Gastrocnemius medialis (tissue), 4 donors: ENCODE measurements at regions not wholly inside any gene's neighbourhood (a gene's known extent, or its start where the extent isn't known, plus 50 kb on each side); places are given as distances from the start of the nearest gene placed in this dataset.

Source experiments
- ATAC-seq, 2 donors: fragments of 150-250 bp; one replicate each; pipeline ENCODE4 v1.9.1; 2016
- DNase-seq, 2 donors: peaks; one replicate each; pipeline ENCODE4 v3.0.0-alpha.2; 2019
- H3K27ac ChIP-seq, 4 donors: fragments of 200-600 bp; sonication (generic); 1 replicate in 1 of 4; 2 replicates in 3 of 4; pipeline ENCODE4 v1.5.1; 2016 to 2018; ENCODE audit warnings: mild to moderate bottlenecking in 2 of 4, moderate library complexity in 1 of 4
- H3K27me3 ChIP-seq, 3 donors: fragments of 200-600 bp; sonication (generic) in 2 of 3; 1 replicate in 1 of 3; 2 replicates in 2 of 3; pipeline versions ENCODE4 v1.5.1 to v1.6.0; 2016 to 2019; ENCODE audit warnings: mild to moderate bottlenecking in 1 of 3, moderate library complexity in 1 of 3
- H3K36me3 ChIP-seq, 2 donors: fragments of 200-600 bp; sonication (generic) in 1 of 2; one replicate each; pipeline ENCODE4 v1.5.1; 2017 to 2018
- H3K4me1 ChIP-seq, 2 donors: fragments of 200-600 bp; sonication (generic) in 1 of 2; one replicate each; pipeline ENCODE4 v1.5.1; 2016 to 2017; ENCODE audit warnings: mild to moderate bottlenecking in 2 of 2
- H3K4me3 ChIP-seq, 4 donors: fragments of 200-600 bp; sonication (generic) in 3 of 4; 1 replicate in 1 of 4; 2 replicates in 3 of 4; pipeline ENCODE4 v1.5.1; 2016 to 2019; ENCODE audit warnings: mild to moderate bottlenecking in 2 of 4
- H3K9me3 ChIP-seq, 3 donors: fragments of 200-600 bp; sonication (generic) in 2 of 3; 1 replicate in 1 of 3; 2 replicates in 2 of 3; pipeline ENCODE4 v1.5.1; 2016 to 2019
- POLR2A ChIP-seq, 2 donors: fragments of 450-650 bp; IDR thresholded peaks; one replicate each; pipeline ENCODE4 v1.6.1; 2017; ENCODE audit warnings: antibody characterized with exemption in 2 of 2, mild to moderate bottlenecking in 2 of 2, moderate library complexity in 2 of 2
- in situ Hi-C, 4 donors: fragments of 200-750 bp; cut with MboI; loops; one replicate each; pipeline versions ENCODE4 v1.15.0 to v1.8.0; 2017; ENCODE audit warnings: low sequenced_read_pairs in 4 of 4
- intact Hi-C: fragments of 100-400 bp; cut with DNase I; formaldehyde crosslinking; loops from one replicate; pipeline ENCODE4 v1.15.1; 2023; ENCODE audit warnings: low total_unique reads
- TF ChIP-seq, protein P1 (sequence below), 5 experiments: fragments of 450-650 bp in 3 of 5; fragments of 200-600 bp in 2 of 5; sonication (generic) in 2 of 5; IDR thresholded peaks in 4 of 5; conservative IDR thresholded peaks in 1 of 5; 1 replicate in 4 of 5; 2 replicates in 1 of 5; pipeline ENCODE4 v1.5.1; 2016 to 2019; ENCODE audit warnings: antibody characterized with exemption in 5 of 5, mild to moderate bottlenecking in 3 of 5, moderate library complexity in 3 of 5

DNA sequence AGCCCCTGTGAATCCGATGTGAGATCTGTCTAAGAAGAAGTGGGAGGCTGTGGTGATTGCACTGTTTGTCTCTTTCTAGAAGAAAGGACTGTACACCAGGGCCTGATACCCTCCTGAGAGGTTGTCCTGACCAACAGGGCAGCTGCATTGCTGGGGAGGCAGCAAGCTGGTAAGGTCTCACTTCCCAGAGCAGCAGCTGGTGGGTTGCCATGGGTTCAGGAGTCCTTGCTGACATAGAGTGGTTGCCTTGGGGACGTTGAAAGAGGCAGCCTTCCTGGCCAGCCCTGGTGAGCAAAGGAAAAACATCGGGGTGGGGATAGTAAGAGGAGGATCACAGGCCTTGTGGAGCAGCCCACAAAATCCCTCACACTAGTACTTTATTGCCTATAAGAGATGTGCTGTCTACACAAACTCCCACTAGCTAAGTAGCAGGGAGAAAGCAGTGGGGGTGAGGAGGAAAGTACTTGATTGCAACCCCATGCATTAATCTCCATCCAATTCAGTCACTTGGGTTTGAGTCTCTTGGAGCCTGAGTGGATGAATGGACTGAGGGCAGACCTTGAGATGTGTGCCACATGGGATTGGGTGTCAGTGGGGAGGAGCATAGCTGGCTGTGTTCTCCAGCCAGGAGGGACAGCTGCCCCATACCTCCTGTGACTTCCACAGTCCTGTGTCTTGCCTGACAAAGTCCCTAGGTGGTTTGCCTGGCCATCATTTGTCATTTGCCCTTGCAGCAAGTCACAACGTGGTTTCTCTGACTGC is 143.8 kb upstream of the RPL38 start:
- Histone ChIP-seq H3K4me1 (no peaks in the 10 kb centered on the region), H3K27ac (no peak overlapping the region), H3K27me3 (peaks cover 5 to 13% (median 8%) of the 10 kb centered on the region in 3 donors), H3K4me3 (no peak overlapping the region), H3K36me3 (no peaks in the 10 kb centered on the region), H3K9me3 (no peaks in the 10 kb centered on the region)
- intact Hi-C loops, result no loop called here
- in situ Hi-C loops, result no loop called here
- DNase-seq (no peak), ATAC-seq (no peak)
- TF ChIP-seq, protein P1, sequence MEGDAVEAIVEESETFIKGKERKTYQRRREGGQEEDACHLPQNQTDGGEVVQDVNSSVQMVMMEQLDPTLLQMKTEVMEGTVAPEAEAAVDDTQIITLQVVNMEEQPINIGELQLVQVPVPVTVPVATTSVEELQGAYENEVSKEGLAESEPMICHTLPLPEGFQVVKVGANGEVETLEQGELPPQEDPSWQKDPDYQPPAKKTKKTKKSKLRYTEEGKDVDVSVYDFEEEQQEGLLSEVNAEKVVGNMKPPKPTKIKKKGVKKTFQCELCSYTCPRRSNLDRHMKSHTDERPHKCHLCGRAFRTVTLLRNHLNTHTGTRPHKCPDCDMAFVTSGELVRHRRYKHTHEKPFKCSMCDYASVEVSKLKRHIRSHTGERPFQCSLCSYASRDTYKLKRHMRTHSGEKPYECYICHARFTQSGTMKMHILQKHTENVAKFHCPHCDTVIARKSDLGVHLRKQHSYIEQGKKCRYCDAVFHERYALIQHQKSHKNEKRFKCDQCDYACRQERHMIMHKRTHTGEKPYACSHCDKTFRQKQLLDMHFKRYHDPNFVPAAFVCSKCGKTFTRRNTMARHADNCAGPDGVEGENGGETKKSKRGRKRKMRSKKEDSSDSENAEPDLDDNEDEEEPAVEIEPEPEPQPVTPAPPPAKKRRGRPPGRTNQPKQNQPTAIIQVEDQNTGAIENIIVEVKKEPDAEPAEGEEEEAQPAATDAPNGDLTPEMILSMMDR (IDR thresholded peaks at IDR 0.05 in 4 of 5, conservative IDR thresholded peaks at IDR 0.05 in 1 of 5), result no peak
- no peak for TF ChIP-seq POLR2A (IDR thresholded peaks at IDR 0.05)

DNA sequence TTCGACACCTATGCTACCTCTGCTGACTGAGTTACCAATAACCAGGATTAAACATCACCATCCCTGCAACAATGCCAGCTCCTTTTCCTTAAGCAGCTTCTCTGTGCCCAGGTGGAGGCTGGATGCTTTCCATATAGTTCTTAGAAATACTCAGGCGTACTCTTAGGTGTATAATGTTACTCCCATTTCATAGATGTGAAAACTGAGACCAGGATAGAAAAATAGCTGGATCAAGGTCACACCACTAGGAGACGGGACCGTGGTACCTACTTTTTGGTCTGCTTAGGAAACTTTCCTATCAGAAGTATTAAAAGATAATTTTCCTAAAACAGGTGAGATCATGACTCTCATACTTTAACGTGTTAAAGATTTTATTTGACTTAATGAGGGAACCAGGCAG is 141.7 kb upstream of the RPL38 start:
- no peak for TF ChIP-seq POLR2A (IDR thresholded peaks at IDR 0.05)
- TF ChIP-seq, protein P1 (IDR thresholded peaks at IDR 0.05 in 4 of 5, conservative IDR thresholded peaks at IDR 0.05 in 1 of 5), result no peak
- Histone ChIP-seq H3K4me1 (no peaks in the 10 kb centered on the region), H3K27ac (no peak overlapping the region), H3K36me3 (no peaks in the 10 kb centered on the region), H3K4me3 (no peak overlapping the region), H3K27me3 (peaks cover 0 to 9% (median 4%) of the 10 kb centered on the region in 3 donors), H3K9me3 (no peaks in the 10 kb centered on the region)
- intact Hi-C loops, result no loop called here
- no peak for DNase-seq
- in situ Hi-C loops, result no loop called here
- no peak for ATAC-seq

DNA sequence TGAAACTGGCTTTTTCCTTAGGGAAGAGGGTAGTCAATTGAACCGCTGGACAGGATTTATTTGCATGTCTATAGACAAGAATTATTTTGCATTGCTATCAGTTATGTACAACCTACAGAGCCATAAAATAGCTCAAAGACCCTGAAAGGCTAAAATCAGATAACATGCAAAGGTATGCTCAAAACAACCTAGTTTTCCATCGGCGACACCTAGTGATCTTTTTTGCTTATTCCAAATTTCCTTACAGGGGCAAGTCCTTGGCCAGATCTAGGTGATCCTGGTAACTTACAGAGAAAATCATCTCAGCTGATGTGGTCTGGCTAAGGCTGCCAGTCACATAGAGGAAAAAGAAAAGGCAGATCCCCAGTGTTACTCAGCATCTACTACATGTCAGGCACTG is 141.2 kb upstream of the RPL38 start:
- H3K4me1 ChIP-seq, result no peaks in the 10 kb centered on the region
- ATAC-seq (no peak), DNase-seq (no peak)
- in situ Hi-C loops, result no loop called here
- no peak overlapping the region for H3K4me3 ChIP-seq
- H3K27ac ChIP-seq, result no peak overlapping the region
- intact Hi-C loops, result no loop called here
- no peaks in the 10 kb centered on the region for H3K9me3 ChIP-seq
- H3K36me3 ChIP-seq, result no peaks in the 10 kb centered on the region
- TF ChIP-seq, protein P1 (IDR thresholded peaks at IDR 0.05 in 4 of 5, conservative IDR thresholded peaks at IDR 0.05 in 1 of 5), result no peak
- no peak for TF ChIP-seq POLR2A (IDR thresholded peaks at IDR 0.05)
- peaks cover 0 to 5% (median 0%) of the 10 kb centered on the region in 3 donors for H3K27me3 ChIP-seq

DNA sequence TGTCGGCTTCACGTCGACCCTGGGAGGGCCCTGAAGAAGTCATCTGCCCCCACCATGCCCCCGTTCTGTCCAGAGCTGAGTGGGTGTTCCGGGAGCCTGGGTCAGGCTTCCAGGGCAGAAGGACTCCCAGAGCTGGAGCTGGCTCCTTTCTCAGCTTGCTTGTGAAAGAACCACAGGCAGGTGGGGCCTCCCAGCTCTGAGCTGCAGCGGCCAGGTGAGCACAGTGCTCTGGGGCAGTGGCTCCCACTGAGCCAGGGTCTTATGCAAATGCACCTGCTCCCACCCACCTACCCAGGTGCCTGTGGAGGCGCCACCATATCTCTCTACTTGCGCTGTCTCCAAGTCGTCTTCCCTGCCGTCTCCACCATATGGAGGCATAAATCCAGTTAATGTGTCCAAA is 140.0 kb upstream of the RPL38 start:
- in situ Hi-C loops, result no loop called here
- ATAC-seq, result no peak

More for the DNA sequence above, 140.0 kb upstream of the RPL38 start:
- no peak overlapping the region for H3K27ac ChIP-seq
- H3K4me3 ChIP-seq, result no peak overlapping the region
- TF ChIP-seq, protein P1 (IDR thresholded peaks at IDR 0.05 in 4 of 5, conservative IDR thresholded peaks at IDR 0.05 in 1 of 5), result no peak
- TF ChIP-seq POLR2A (IDR thresholded peaks at IDR 0.05), result no peak
- DNase-seq, result no peak
- H3K9me3 ChIP-seq, result no peaks in the 10 kb centered on the region
- H3K27me3 ChIP-seq, result peaks cover 0 to 2% (median 0%) of the 10 kb centered on the region in 3 donors
- intact Hi-C loops, result no loop called here
- H3K4me1 ChIP-seq, result no peaks in the 10 kb centered on the region
- H3K36me3 ChIP-seq, result no peaks in the 10 kb centered on the region
